Astrocyte (in vitro differentiated cells and primary cell): ENCODE measurements at regions not wholly inside any gene's neighbourhood (a gene's known extent, or its start where the extent isn't known, plus 50 kb on each side); places are given as distances from the start of the nearest gene placed in this dataset.

Experiments used
- DNase-seq: peaks from one replicate; pipeline ENCODE4 v3.0.0-alpha.2; 2010; ENCODE audit warnings: low read depth
- FAIRE-seq: peaks from 2 replicates; lab custom pipeline; 2011; peaks lifted over from hg19 to GRCh38; lab: Jason Lieb, UNC
- H2AFZ ChIP-seq: 2 replicates; pipeline ENCODE4 v1.6.0; 2012; ENCODE audit warnings: low read depth, low read length, inconsistent platforms
- H3K27ac ChIP-seq: 2 replicates; pipeline ENCODE4 v1.5.1; 2011; ENCODE audit warnings: low read depth, low read length, inconsistent platforms
- H3K27me3 ChIP-seq: 2 replicates; pipeline ENCODE4 v1.6.0; 2011; ENCODE audit warnings: low read length, inconsistent platforms; ENCODE audit not compliant: insufficient read depth
- H3K36me3 ChIP-seq: 2 replicates; pipeline ENCODE4 v1.5.1; 2011; ENCODE audit warnings: low read length, inconsistent platforms; ENCODE audit not compliant: insufficient read depth
- H3K4me1 ChIP-seq: 2 replicates; pipeline ENCODE4 v1.5.1; 2011; ENCODE audit warnings: low read length, inconsistent platforms; ENCODE audit not compliant: insufficient read depth
- H3K4me2 ChIP-seq: 2 replicates; pipeline ENCODE4 v1.6.0; 2012; ENCODE audit warnings: low read length, inconsistent platforms
- H3K4me3 ChIP-seq: 2 replicates; pipeline ENCODE4 v1.5.1; 2011; ENCODE audit warnings: low read depth, mild to moderate bottlenecking, low read length, inconsistent platforms; ENCODE audit not compliant: insufficient read depth
- H3K79me2 ChIP-seq: 2 replicates; pipeline ENCODE4 v1.6.0; 2012; ENCODE audit warnings: mild to moderate bottlenecking, low read length, inconsistent platforms; ENCODE audit not compliant: insufficient read depth
- H3K9ac ChIP-seq: 2 replicates; pipeline ENCODE4 v1.6.0; 2012; ENCODE audit warnings: mild to moderate bottlenecking, low read length, inconsistent platforms
- H3K9me3 ChIP-seq: 2 replicates; pipeline ENCODE4 v1.5.1; 2012; ENCODE audit warnings: low read depth, mild to moderate bottlenecking, low read length, inconsistent platforms; ENCODE audit not compliant: insufficient read depth
- H4K20me1 ChIP-seq: 2 replicates; pipeline ENCODE4 v1.6.0; 2012; ENCODE audit warnings: low read length, inconsistent platforms; ENCODE audit not compliant: insufficient read depth
- H3K27ac Mint-ChIP-seq: one replicate; pipeline ENCODE4 v1.8.0; 2021; ENCODE audit warnings: mild to moderate bottlenecking, mixed read lengths; ENCODE audit not compliant: unreplicated experiment
- H3K27me3 Mint-ChIP-seq: one replicate; pipeline ENCODE4 v1.8.0; 2021; ENCODE audit warnings: low read depth, mixed read lengths; ENCODE audit not compliant: unreplicated experiment
- H3K36me3 Mint-ChIP-seq: one replicate; pipeline ENCODE4 v1.8.0; 2021; ENCODE audit warnings: low read depth, mixed read lengths; ENCODE audit not compliant: unreplicated experiment
- H3K4me1 Mint-ChIP-seq: one replicate; pipeline ENCODE4 v1.8.0; 2021; ENCODE audit warnings: low read depth, mixed read lengths; ENCODE audit not compliant: unreplicated experiment
- H3K4me3 Mint-ChIP-seq: one replicate; pipeline ENCODE4 v1.8.0; 2021; ENCODE audit warnings: mild to moderate bottlenecking, moderate library complexity, mixed read lengths; ENCODE audit not compliant: unreplicated experiment
- H3K9me3 Mint-ChIP-seq: one replicate; pipeline ENCODE4 v1.8.0; 2021; ENCODE audit warnings: mild to moderate bottlenecking, mixed read lengths; ENCODE audit not compliant: unreplicated experiment
- CTCF ChIP-seq: IDR thresholded peaks from 2 replicates; pipeline ENCODE4 v1.5.1; 2011; ENCODE audit warnings: low read depth, mild to moderate bottlenecking, inconsistent platforms, low read length, moderate library complexity; ENCODE audit not compliant: insufficient read depth
- EZH2 ChIP-seq: IDR thresholded peaks from 2 replicates; pipeline ENCODE4 v1.6.1; 2012; ENCODE audit warnings: mild to moderate bottlenecking, low read length, inconsistent platforms; ENCODE audit not compliant: insufficient read depth

GRCh38 chr16:17972460-17972943 lies 364.0 kb downstream of the NPIPA8 start:
- H3K9me3 Mint-ChIP-seq, result peaks cover 3% of the 10 kb centered on the region
- Histone ChIP-seq H3K4me3 (no peak overlapping the region), H3K36me3 (no peaks in the 10 kb centered on the region), H3K9ac (no peak overlapping the region), H3K27ac (no peak overlapping the region), H3K9me3 (no peaks in the 10 kb centered on the region), H3K4me1 (no peaks in the 10 kb centered on the region), H3K4me2 (no peak overlapping the region), H4K20me1 (no peaks in the 10 kb centered on the region), H3K27me3 (no peaks in the 10 kb centered on the region), H3K79me2 (no peaks in the 10 kb centered on the region), H2AFZ (no peak overlapping the region)
- no peak for TF ChIP-seq CTCF
- TF ChIP-seq EZH2, result no peak
- H3K4me3 Mint-ChIP-seq, result no peak overlapping the region
- DNase-seq (no peak), FAIRE-seq (no peak)
- H3K36me3 Mint-ChIP-seq, result no peaks in the 10 kb centered on the region
- H3K27ac Mint-ChIP-seq, result no peak overlapping the region
- H3K4me1 Mint-ChIP-seq, result no peaks in the 10 kb centered on the region
- H3K27me3 Mint-ChIP-seq, result peaks cover 21% of the 10 kb centered on the region

GRCh38 chr16:17970816-17971331 lies 365.7 kb downstream of the NPIPA8 start:
- Mint-ChIP-seq H3K9me3 (peaks cover 3% of the 10 kb centered on the region), H3K27me3 (peaks cover 21% of the 10 kb centered on the region), H3K27ac (no peak overlapping the region), H3K36me3 (no peaks in the 10 kb centered on the region), H3K4me3 (no peak overlapping the region), H3K4me1 (no peaks in the 10 kb centered on the region)
- TF ChIP-seq EZH2 (no peak), CTCF (no peak)
- no peak for DNase-seq
- Histone ChIP-seq H3K27ac (no peak overlapping the region), H3K27me3 (no peaks in the 10 kb centered on the region), H3K4me3 (no peak overlapping the region), H3K4me1 (no peaks in the 10 kb centered on the region), H3K9me3 (no peaks in the 10 kb centered on the region), H3K9ac (no peak overlapping the region), H2AFZ (no peak overlapping the region), H3K36me3 (no peaks in the 10 kb centered on the region), H4K20me1 (no peaks in the 10 kb centered on the region), H3K79me2 (no peaks in the 10 kb centered on the region), H3K4me2 (no peak overlapping the region)
- FAIRE-seq, result no peak

- H3K9ac ChIP-seq, result no peak overlapping the region
- H3K79me2 ChIP-seq, result no peaks in the 10 kb centered on the region
- no peaks in the 10 kb centered on the region for H3K36me3 Mint-ChIP-seq
- H3K36me3 ChIP-seq, result no peaks in the 10 kb centered on the region
- H3K4me1 Mint-ChIP-seq, result no peaks in the 10 kb centered on the region
- H3K27ac Mint-ChIP-seq, result no peak overlapping the region
- H3K9me3 ChIP-seq, result no peaks in the 10 kb centered on the region
- no peaks in the 10 kb centered on the region for H3K4me1 ChIP-seq
- peaks cover 16% of the 10 kb centered on the region for H3K27me3 Mint-ChIP-seq
- TF ChIP-seq EZH2 (no peak), CTCF (no peak)
- no peak overlapping the region for H3K4me3 ChIP-seq
- no peak overlapping the region for H3K4me3 Mint-ChIP-seq
- H3K9me3 Mint-ChIP-seq, result no peaks in the 10 kb centered on the region
- H4K20me1 ChIP-seq, result no peaks in the 10 kb centered on the region
- FAIRE-seq (no peak), DNase-seq (no peak)
- no peak overlapping the region for H2AFZ ChIP-seq
- H3K27me3 ChIP-seq, result no peaks in the 10 kb centered on the region
- H3K27ac ChIP-seq, result no peak overlapping the region
- H3K4me2 ChIP-seq, result no peak overlapping the region
Measured at GRCh38 chr16:17970157-17970765, 366.3 kb downstream of the NPIPA8 start.
